Omental fat pad (tissue), 3 donors: ENCODE measurements at regions not wholly inside any gene's neighbourhood (a gene's known extent, or its start where the extent isn't known, plus 50 kb on each side); places are given as distances from the start of the nearest gene placed in this dataset. TPM values are rescaled to one million over a fixed set of nuclear protein-coding genes. Genes with fewer than 3 reads are reported as not detected.

Experiments used
- ATAC-seq: fragments of 150-250 bp; one replicate; pipeline ENCODE4 v1.9.1; 2016; ENCODE audit warnings: mild to moderate bottlenecking, moderate library complexity; ENCODE audit not compliant: low FRiP score
- DNase-seq: peaks from one replicate; pipeline ENCODE4 v3.0.0-alpha.2; 2019; ENCODE audit warnings: low spot score
- CTCF ChIP-seq, 3 donors: fragments of 450-650 bp; IDR thresholded peaks; one replicate each; pipeline ENCODE4 v1.5.1; 2016 to 2017; ENCODE audit warnings: antibody characterized with exemption in 3 of 3, mild to moderate bottlenecking in 3 of 3, moderate library complexity in 2 of 3
- small RNA-seq: library from RNA; depleted of rRNA; stranded (forward); fragments of <200 nt; gene quantifications from one replicate; pipeline ENCODE3, GENCODE V24; 2016

GRCh38 chrX:3407781-3408180 is 61.3 kb upstream of the MXRA5 start:
- ATAC-seq: no peak
- TF ChIP-seq CTCF (IDR thresholded peaks at IDR 0.05): no peak
- DNase-seq: no peak

- no peak for TF ChIP-seq CTCF (IDR thresholded peaks at IDR 0.05)
- DNase-seq: no peak
- ATAC-seq: no peak
These were observed 60.7 kb upstream of the MXRA5 start for GRCh38 chrX:3407121-3407520.

- DNase-seq: no peak
- TF ChIP-seq CTCF (IDR thresholded peaks at IDR 0.05): no peak
- ATAC-seq: no peak
These were observed 57.3 kb upstream of the MXRA5 start for GRCh38 chrX:3403748-3404147.

Small RNA genes in the stretch of these regions (small RNA-seq; reads per million reads assigned to genes)
- not detected for gene SNORA48B
